NT2/D1 (cell line): ENCODE measurements at regions not wholly inside any gene's neighbourhood (a gene's known extent, or its start where the extent isn't known, plus 50 kb on each side); places are given as distances from the start of the nearest gene placed in this dataset.

ENCODE experiments used
- YY1 ChIP-seq: IDR thresholded peaks from 2 replicates; pipeline ENCODE4 v1.6.1; 2011; ENCODE audit not compliant: insufficient read length, insufficient read depth
- ZNF274 ChIP-seq: IDR thresholded peaks from 2 replicates; pipeline ENCODE4 v1.6.1; 2011; ENCODE audit warnings: mild to moderate bottlenecking, low read depth, low read length

DNA sequence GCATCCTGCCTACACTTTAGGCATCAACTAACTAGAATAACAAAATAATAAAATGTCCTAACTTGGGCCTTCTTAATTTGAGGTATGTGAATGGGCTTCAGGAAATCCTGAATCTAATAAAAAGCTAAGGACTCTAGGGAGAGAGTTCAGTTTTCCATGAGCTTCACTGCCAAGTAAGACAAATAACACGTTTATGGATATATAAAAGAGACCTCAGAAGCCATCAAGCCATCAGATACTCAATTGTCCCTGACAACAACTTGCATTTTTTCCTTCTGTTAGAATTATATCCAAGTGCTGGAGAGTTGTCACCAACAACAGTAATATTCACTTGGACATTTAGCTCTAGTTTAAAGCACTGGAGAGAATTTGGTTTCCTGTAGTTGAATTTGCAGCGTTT, 102.4 kb upstream of the IGSF10 start:
- TF ChIP-seq YY1 (no peak), ZNF274 (no peak)
